ENCODE measurements at regions not wholly inside any gene's neighbourhood (a gene's known extent, or its start where the extent isn't known, plus 50 kb on each side); places are given as distances from the start of the nearest gene placed in this dataset.
"Not testable (repeated sequence)": the region's sequence is repeated elsewhere in the genome, so short reads cannot be mapped to it uniquely, and the experiment has no call there.

GRCh38 chr2:194539425-194539824, 1117.6 kb upstream of the SLC39A10 start:
- H3K9me3 Mint-ChIP-seq = peaks cover 12% of the 10 kb centered on the region
- ChIA-PET POLR2A (no interaction called here), CTCF (interaction anchor here (0.9 kb wide), 1 partner anchor 328 kb away, joined by 3 read pairs; no protein-coding TSS in a partner anchor)
- peaks cover 9% of the 10 kb centered on the region for H3K4me1 Mint-ChIP-seq
- TF ChIP-seq ZNF425 (CRISPR knock-in tag; conservative IDR thresholded peaks at IDR 0.05) (no peak), FOXK1 (CRISPR knock-in tag; IDR thresholded peaks at IDR 0.05) (no peak), ZNF281 (CRISPR knock-in tag; IDR thresholded peaks at IDR 0.05) (no peak), FOXJ3 (CRISPR knock-in tag; IDR thresholded peaks at IDR 0.05; ENCODE audit: borderline replicate concordance) (no peak), ATF6 (CRISPR knock-in tag; IDR thresholded peaks at IDR 0.05) (no peak), ETV6 (CRISPR knock-in tag; IDR thresholded peaks at IDR 0.05) (no peak), HMGA2 (CRISPR knock-in tag; IDR thresholded peaks at IDR 0.05) (no peak), ZNF512 (CRISPR knock-in tag; IDR thresholded peaks at IDR 0.05; ENCODE audit: borderline replicate concordance) (no peak), PREB (CRISPR knock-in tag; IDR thresholded peaks at IDR 0.05; ENCODE audit: borderline replicate concordance) (no peak)
- ATAC-seq (peak; percentile 99), DNase-seq (ENCODE audit: low spot score) (peak; percentile 30)
- H3K36me3 Mint-ChIP-seq = no peaks in the 10 kb centered on the region
- peak overlapping the region; percentile 25; the same call in 1 of the 2 replicates for H3K27ac Mint-ChIP-seq
- H3K27me3 Mint-ChIP-seq (ENCODE audit: low read depth) = no peaks in the 10 kb centered on the region
- H3K4me3 Mint-ChIP-seq = no peak overlapping the region

- ATAC-seq (no peak), DNase-seq (ENCODE audit: low spot score) (no peak)
- CTCF ChIA-PET = no interaction called here
- Mint-ChIP-seq H3K27me3 (ENCODE audit: low read depth) (no peaks in the 10 kb centered on the region), H3K4me3 (no peak overlapping the region), H3K4me1 (no peaks in the 10 kb centered on the region), H3K36me3 (no peaks in the 10 kb centered on the region), H3K9me3 (no peaks in the 10 kb centered on the region), H3K27ac (no peak overlapping the region)
- POLR2A ChIA-PET = no interaction called here
- TF ChIP-seq RORB (CRISPR knock-in tag; IDR thresholded peaks at IDR 0.05) (no peak), GTF2I (CRISPR knock-in tag; conservative IDR thresholded peaks at IDR 0.05) (no peak)
Observed at GRCh38 chr2:194526121-194526520, 1130.9 kb upstream of the SLC39A10 start.

- ATAC-seq (no peak), DNase-seq (ENCODE audit: low spot score) (no peak)
- Mint-ChIP-seq H3K27ac (no peak overlapping the region), H3K36me3 (no peaks in the 10 kb centered on the region), H3K4me1 (no peaks in the 10 kb centered on the region), H3K4me3 (no peak overlapping the region), H3K27me3 (ENCODE audit: low read depth) (no peaks in the 10 kb centered on the region), H3K9me3 (peaks cover 4% of the 10 kb centered on the region)
- TF ChIP-seq FOXP1 (CRISPR knock-in tag; IDR thresholded peaks at IDR 0.05; ENCODE audit: borderline replicate concordance) = no peak
- POLR2A ChIA-PET = no interaction called here
- CTCF ChIA-PET = no interaction called here
Observed at GRCh38 chr2:194514281-194514680, 1142.7 kb upstream of the SLC39A10 start.

GRCh38 chr2:194511070-194511469, 1146.0 kb upstream of the SLC39A10 start:
- H3K4me3 Mint-ChIP-seq; H3K4me1 Mint-ChIP-seq; CTCF ChIA-PET; H3K9me3 Mint-ChIP-seq; DNase-seq (ENCODE audit: low spot score); ATAC-seq; H3K27ac Mint-ChIP-seq; H3K36me3 Mint-ChIP-seq; H3K27me3 Mint-ChIP-seq (ENCODE audit: low read depth); POLR2A ChIA-PET: not testable (repeated sequence)

- H3K36me3 Mint-ChIP-seq; H3K9me3 Mint-ChIP-seq; CTCF ChIA-PET; ATAC-seq; H3K4me1 Mint-ChIP-seq; DNase-seq (ENCODE audit: low spot score); POLR2A ChIA-PET; H3K27ac Mint-ChIP-seq; H3K4me3 Mint-ChIP-seq; H3K27me3 Mint-ChIP-seq (ENCODE audit: low read depth): not testable (repeated sequence)
Observed at GRCh38 chr2:194504876-194505275, 1152.2 kb upstream of the SLC39A10 start.

Measured in WTC11 (cell line).